ENCODE measurements at regions not wholly inside any gene's neighbourhood (a gene's known extent, or its start where the extent isn't known, plus 50 kb on each side); places are given as distances from the start of the nearest gene placed in this dataset.

- peaks cover 19% of the 10 kb centered on the region for H3K9me3 Mint-ChIP-seq
- H3K4me3 Mint-ChIP-seq = peak overlapping the region; percentile 13; the same call in 1 of the 2 replicates
- TF ChIP-seq NFYB (CRISPR knock-in tag; conservative IDR thresholded peaks at IDR 0.05; ENCODE audit: low read depth) (no peak), ZSCAN18 (CRISPR knock-in tag; IDR thresholded peaks at IDR 0.05) (peak; percentile 53), ZBTB43 (CRISPR knock-in tag; IDR thresholded peaks at IDR 0.05) (no peak), ZNF423 (CRISPR knock-in tag; IDR thresholded peaks at IDR 0.05) (peak; percentile 57), ZNF532 (CRISPR knock-in tag; IDR thresholded peaks at IDR 0.05; ENCODE audit: borderline replicate concordance) (peak; percentile 41; the same call in 1 of the 2 replicates), CBFB (CRISPR knock-in tag; IDR thresholded peaks at IDR 0.05; ENCODE audit: low read depth) (0 out of 2 replicates have a peak, but pooled peaks have one; percentile 50), TCF7 (CRISPR knock-in tag; IDR thresholded peaks at IDR 0.05; ENCODE audit: low read depth) (no peak), ZNF396 (CRISPR knock-in tag; IDR thresholded peaks at IDR 0.05; ENCODE audit: borderline replicate concordance) (0 out of 2 replicates have a peak, but pooled peaks have one; percentile 17), ZNF138 (CRISPR knock-in tag; conservative IDR thresholded peaks at IDR 0.05) (no peak), CTCF (IDR thresholded peaks at IDR 0.05) (no peak), MAX (CRISPR knock-in tag; IDR thresholded peaks at IDR 0.05) (no peak), ZNF425 (CRISPR knock-in tag; conservative IDR thresholded peaks at IDR 0.05) (no peak)
- H3K27ac Mint-ChIP-seq = peak overlapping the region; percentile 97
- H3K27me3 Mint-ChIP-seq (ENCODE audit: low read depth) = no peaks in the 10 kb centered on the region
- CTCF ChIA-PET = interaction anchor here (1.0 to 1.5 kb wide), 3 partner anchors 16 to 245 kb away, joined by 3 read pairs; no protein-coding TSS in a partner anchor
- peaks cover 33% of the 10 kb centered on the region for H3K4me1 Mint-ChIP-seq
- DNase-seq (ENCODE audit: low spot score) (peak; percentile 23), ATAC-seq (peak; percentile 97)
- POLR2A ChIA-PET = interaction anchor here (0.5 to 1.2 kb wide), 2 partner anchors 245 to 1905 kb away, joined by 4 to 11 read pairs; no protein-coding TSS in a partner anchor
- peaks cover 12% of the 10 kb centered on the region; the same call in 1 of the 2 replicates for H3K36me3 Mint-ChIP-seq
Observed at GRCh38 chr10:20614911-20615310, 282.2 kb downstream of the NEBL start.

GRCh38 chr10:20608503-20608902, 288.6 kb downstream of the NEBL start:
- DNase-seq (ENCODE audit: low spot score) (no peak), ATAC-seq (no peak)
- H3K27ac Mint-ChIP-seq = no peak overlapping the region
- peaks cover 9% of the 10 kb centered on the region; the same call in 1 of the 2 replicates for H3K9me3 Mint-ChIP-seq
- no peaks in the 10 kb centered on the region for H3K27me3 Mint-ChIP-seq (ENCODE audit: low read depth)
- ChIA-PET CTCF (interaction anchor here (0.6 kb wide), 1 partner anchor 16 kb away, joined by 3 read pairs; no protein-coding TSS in a partner anchor), POLR2A (no interaction called here)
- H3K4me1 Mint-ChIP-seq = peaks cover 3% of the 10 kb centered on the region; the same call in 1 of the 2 replicates
- no peak overlapping the region for H3K4me3 Mint-ChIP-seq
- H3K36me3 Mint-ChIP-seq = no peaks in the 10 kb centered on the region
- TF ChIP-seq NR1H2 (CRISPR knock-in tag; IDR thresholded peaks at IDR 0.05) (no peak), IRF1 (CRISPR knock-in tag; IDR thresholded peaks at IDR 0.05) (no peak), ZNF416 (CRISPR knock-in tag; IDR thresholded peaks at IDR 0.05) (no peak), TCF7 (CRISPR knock-in tag; IDR thresholded peaks at IDR 0.05; ENCODE audit: low read depth) (no peak), SP1 (CRISPR knock-in tag; conservative IDR thresholded peaks at IDR 0.05) (no peak), ZNF317 (CRISPR knock-in tag; IDR thresholded peaks at IDR 0.05; ENCODE audit: borderline replicate concordance, low read depth) (no peak), ZNF671 (CRISPR knock-in tag; IDR thresholded peaks at IDR 0.05) (no peak), ZNF263 (CRISPR knock-in tag; IDR thresholded peaks at IDR 0.05; ENCODE audit: low read depth) (no peak)

Data from WTC11 (cell line).